ENCODE measurements at regions not wholly inside any gene's neighbourhood (a gene's known extent, or its start where the extent isn't known, plus 50 kb on each side); places are given as distances from the start of the nearest gene placed in this dataset.
"Not testable (repeated sequence)": the region's sequence is repeated elsewhere in the genome, so short reads cannot be mapped to it uniquely, and the experiment has no call there.

DNA sequence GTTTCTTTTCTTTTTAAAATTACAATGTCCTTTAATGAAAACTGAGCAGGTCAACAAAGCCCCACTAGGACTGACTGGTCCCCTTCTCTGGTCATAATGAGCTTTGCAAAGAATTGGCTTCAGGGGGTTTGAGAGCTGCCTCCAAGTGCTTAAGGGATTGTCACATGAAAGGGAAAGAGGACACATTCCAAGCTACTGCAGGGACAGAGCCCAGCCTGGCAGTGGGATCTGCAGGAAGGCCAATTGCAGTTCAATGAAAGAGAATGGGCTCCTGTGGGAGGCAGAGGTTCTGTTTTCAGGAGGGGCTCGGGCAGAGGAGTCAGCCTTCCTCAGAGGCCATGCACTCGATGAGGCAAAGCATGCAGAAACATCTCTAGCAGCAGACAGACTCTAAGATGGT, 84.1 kb upstream of the ACKR3 start:
- intact Hi-C loops (cut with micrococcal nuclease; ENCODE audit: unreplicated experiment): no loop called here
- CTCF ChIA-PET: no interaction called here
- H3K4me1 ChIP-seq (ENCODE audit: control insufficient read depth, insufficient read depth, low read length): no peaks in the 10 kb centered on the region
- ATAC-seq (no peak), DNase-seq (ENCODE audit: low read depth, low spot score) (no peak)
- POLR2A ChIA-PET: no interaction called here
- no TSS peak for BruUV-seq (replicated peaks)
- no peak overlapping the region for H3K27ac ChIP-seq (ENCODE audit: low read length)
- in situ Hi-C loops (cut with HindIII; ENCODE audit: low pct_unique_long_range_greater_than_20kb, low sequenced_read_pairs): no loop called here
- no peak overlapping the region for H3K4me3 ChIP-seq (ENCODE audit: low read depth in 2 of 2, low read length in 2 of 2)
- 0 out of 2 replicates have a peak, but pooled peaks cover 2% of the 10 kb centered on the region for H3K9me3 ChIP-seq (ENCODE audit: control insufficient read depth, insufficient read depth, low read depth, low read length)
- H3K36me3 ChIP-seq (ENCODE audit: control insufficient read depth, insufficient read depth, low read length): no peaks in the 10 kb centered on the region
- no peak for TF ChIP-seq POLR2AphosphoS5 (IDR thresholded peaks at IDR 0.05; ENCODE audit: low read depth, low read length)
- TF ChIP-seq SIN3A (IDR thresholded peaks at IDR 0.05; ENCODE audit: borderline replicate concordance, insufficient read depth, low read depth, low read length): no peak
- H3K27me3 ChIP-seq (ENCODE audit: control insufficient read depth, insufficient read depth, low read length): 0 out of 2 replicates have a peak, but pooled peaks cover 4% of the 10 kb centered on the region

DNA sequence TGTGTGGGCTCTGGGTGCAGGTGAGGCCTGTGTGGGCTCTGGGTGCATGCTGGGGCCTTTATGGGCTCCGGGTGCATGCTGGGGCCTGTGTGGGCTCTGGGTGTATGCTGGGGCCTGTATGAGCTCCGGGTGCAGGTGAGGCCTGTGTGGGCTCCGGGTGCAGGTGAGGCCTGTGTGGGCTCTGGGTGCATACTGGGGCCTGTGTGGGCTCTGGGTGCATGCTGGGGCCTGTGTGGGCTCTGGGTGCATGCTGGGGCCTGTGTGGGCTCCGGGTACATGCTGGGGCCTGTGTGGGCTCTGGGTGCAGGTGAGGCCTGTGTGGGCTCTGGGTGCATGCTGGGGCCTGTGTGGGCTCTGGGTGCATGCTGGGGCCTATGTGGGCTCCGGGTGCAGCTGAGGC, 80.5 kb upstream of the ACKR3 start:
- in situ Hi-C loops (cut with HindIII; ENCODE audit: low pct_unique_long_range_greater_than_20kb, low sequenced_read_pairs); DNase-seq (ENCODE audit: low read depth, low spot score); H3K4me1 ChIP-seq (ENCODE audit: control insufficient read depth, insufficient read depth, low read length); intact Hi-C loops (cut with micrococcal nuclease; ENCODE audit: unreplicated experiment); ATAC-seq; POLR2A ChIA-PET; H3K4me3 ChIP-seq (ENCODE audit: low read depth in 2 of 2, low read length in 2 of 2); H3K9me3 ChIP-seq (ENCODE audit: control insufficient read depth, insufficient read depth, low read depth, low read length); H3K27me3 ChIP-seq (ENCODE audit: control insufficient read depth, insufficient read depth, low read length); H3K36me3 ChIP-seq (ENCODE audit: control insufficient read depth, insufficient read depth, low read length); H3K27ac ChIP-seq (ENCODE audit: low read length); BruUV-seq (replicated peaks): not testable (repeated sequence)
- CTCF ChIA-PET: interaction anchor here (0.6 kb wide), 1 partner anchor 370 kb away, joined by 3 read pairs; no protein-coding TSS in a partner anchor

DNA sequence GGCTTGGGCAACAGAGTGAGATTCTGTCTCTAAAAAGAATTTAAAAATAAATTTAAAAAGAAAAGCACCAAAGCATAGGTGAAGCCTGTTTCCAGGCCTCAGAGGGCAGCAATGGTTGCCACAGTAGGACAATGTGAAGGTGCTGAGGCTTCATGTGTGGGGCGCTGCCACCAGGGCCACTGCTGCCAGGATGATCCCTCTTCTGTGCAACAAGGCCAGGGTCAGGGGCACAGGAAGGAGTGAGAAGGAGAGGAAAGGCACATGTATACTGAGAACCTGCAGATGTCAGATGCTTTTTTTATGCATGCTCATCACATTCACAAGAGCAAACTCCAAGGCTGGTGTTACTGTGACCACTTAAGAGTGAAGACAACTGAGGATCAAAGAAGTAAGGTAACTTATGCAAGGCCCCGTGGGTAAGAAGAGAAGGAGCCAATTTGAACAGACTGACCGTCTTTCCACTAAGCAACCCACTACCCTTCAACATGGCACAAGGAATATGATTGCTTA, 79.7 kb upstream of the ACKR3 start:
- Histone ChIP-seq H3K27ac (ENCODE audit: low read length) (no peak overlapping the region), H3K4me1 (ENCODE audit: control insufficient read depth, insufficient read depth, low read length) (no peaks in the 10 kb centered on the region), H3K9me3 (ENCODE audit: control insufficient read depth, insufficient read depth, low read depth, low read length) (no peaks in the 10 kb centered on the region), H3K36me3 (ENCODE audit: control insufficient read depth, insufficient read depth, low read length) (no peaks in the 10 kb centered on the region), H3K27me3 (ENCODE audit: control insufficient read depth, insufficient read depth, low read length) (no peaks in the 10 kb centered on the region), H3K4me3 (ENCODE audit: low read depth in 2 of 2, low read length in 2 of 2) (no peak overlapping the region)
- ATAC-seq: no peak
- DNase-seq (ENCODE audit: low read depth, low spot score): no peak
- ChIA-PET CTCF (no interaction called here), POLR2A (no interaction called here)
- intact Hi-C loops (cut with micrococcal nuclease; ENCODE audit: unreplicated experiment) (no loop called here), in situ Hi-C loops (cut with HindIII; ENCODE audit: low pct_unique_long_range_greater_than_20kb, low sequenced_read_pairs) (no loop called here)
- TF ChIP-seq, protein P1, sequence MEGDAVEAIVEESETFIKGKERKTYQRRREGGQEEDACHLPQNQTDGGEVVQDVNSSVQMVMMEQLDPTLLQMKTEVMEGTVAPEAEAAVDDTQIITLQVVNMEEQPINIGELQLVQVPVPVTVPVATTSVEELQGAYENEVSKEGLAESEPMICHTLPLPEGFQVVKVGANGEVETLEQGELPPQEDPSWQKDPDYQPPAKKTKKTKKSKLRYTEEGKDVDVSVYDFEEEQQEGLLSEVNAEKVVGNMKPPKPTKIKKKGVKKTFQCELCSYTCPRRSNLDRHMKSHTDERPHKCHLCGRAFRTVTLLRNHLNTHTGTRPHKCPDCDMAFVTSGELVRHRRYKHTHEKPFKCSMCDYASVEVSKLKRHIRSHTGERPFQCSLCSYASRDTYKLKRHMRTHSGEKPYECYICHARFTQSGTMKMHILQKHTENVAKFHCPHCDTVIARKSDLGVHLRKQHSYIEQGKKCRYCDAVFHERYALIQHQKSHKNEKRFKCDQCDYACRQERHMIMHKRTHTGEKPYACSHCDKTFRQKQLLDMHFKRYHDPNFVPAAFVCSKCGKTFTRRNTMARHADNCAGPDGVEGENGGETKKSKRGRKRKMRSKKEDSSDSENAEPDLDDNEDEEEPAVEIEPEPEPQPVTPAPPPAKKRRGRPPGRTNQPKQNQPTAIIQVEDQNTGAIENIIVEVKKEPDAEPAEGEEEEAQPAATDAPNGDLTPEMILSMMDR (IDR thresholded peaks at IDR 0.05): no peak
- no peak for TF ChIP-seq SIN3A (IDR thresholded peaks at IDR 0.05; ENCODE audit: borderline replicate concordance, insufficient read depth, low read depth, low read length)
- no peak for TF ChIP-seq POLR2AphosphoS5 (IDR thresholded peaks at IDR 0.05; ENCODE audit: low read depth, low read length)
- no peak for TF ChIP-seq TCF7L2 (IDR thresholded peaks at IDR 0.05; ENCODE audit: low read depth, low read length)
- TF ChIP-seq, protein P2, sequence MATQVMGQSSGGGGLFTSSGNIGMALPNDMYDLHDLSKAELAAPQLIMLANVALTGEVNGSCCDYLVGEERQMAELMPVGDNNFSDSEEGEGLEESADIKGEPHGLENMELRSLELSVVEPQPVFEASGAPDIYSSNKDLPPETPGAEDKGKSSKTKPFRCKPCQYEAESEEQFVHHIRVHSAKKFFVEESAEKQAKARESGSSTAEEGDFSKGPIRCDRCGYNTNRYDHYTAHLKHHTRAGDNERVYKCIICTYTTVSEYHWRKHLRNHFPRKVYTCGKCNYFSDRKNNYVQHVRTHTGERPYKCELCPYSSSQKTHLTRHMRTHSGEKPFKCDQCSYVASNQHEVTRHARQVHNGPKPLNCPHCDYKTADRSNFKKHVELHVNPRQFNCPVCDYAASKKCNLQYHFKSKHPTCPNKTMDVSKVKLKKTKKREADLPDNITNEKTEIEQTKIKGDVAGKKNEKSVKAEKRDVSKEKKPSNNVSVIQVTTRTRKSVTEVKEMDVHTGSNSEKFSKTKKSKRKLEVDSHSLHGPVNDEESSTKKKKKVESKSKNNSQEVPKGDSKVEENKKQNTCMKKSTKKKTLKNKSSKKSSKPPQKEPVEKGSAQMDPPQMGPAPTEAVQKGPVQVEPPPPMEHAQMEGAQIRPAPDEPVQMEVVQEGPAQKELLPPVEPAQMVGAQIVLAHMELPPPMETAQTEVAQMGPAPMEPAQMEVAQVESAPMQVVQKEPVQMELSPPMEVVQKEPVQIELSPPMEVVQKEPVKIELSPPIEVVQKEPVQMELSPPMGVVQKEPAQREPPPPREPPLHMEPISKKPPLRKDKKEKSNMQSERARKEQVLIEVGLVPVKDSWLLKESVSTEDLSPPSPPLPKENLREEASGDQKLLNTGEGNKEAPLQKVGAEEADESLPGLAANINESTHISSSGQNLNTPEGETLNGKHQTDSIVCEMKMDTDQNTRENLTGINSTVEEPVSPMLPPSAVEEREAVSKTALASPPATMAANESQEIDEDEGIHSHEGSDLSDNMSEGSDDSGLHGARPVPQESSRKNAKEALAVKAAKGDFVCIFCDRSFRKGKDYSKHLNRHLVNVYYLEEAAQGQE (IDR thresholded peaks at IDR 0.05; ENCODE audit: insufficient read depth in 1 of 2, low read depth in 2 of 2, low read length in 1 of 2): no peak
- BruUV-seq (replicated peaks): no TSS peak
